ENCODE measurements at regions not wholly inside any gene's neighbourhood (a gene's known extent, or its start where the extent isn't known, plus 50 kb on each side); places are given as distances from the start of the nearest gene placed in this dataset.

- no TSS peak for BruUV-seq (replicated peaks)
- no peaks in the 10 kb centered on the region for H3K79me2 ChIP-seq (ENCODE audit: control insufficient read depth, insufficient read depth, low read length)
- POLR2A ChIA-PET: interaction anchor here (1.2 kb wide), 1 partner anchor 50 kb away, joined by 3 read pairs; no protein-coding TSS in a partner anchor
- no peaks in the 10 kb centered on the region for H3K36me3 ChIP-seq (ENCODE audit: control insufficient read depth, insufficient read depth, low read length)
- H3K4me3 ChIP-seq: no peak overlapping the region
- no peak for DNase-seq (ENCODE audit: extremely low read depth in 1 of 4, low spot score in 3 of 4)
- no peak overlapping the region for H3K27ac ChIP-seq (ENCODE audit: extremely low read depth, low read depth, low read length)
- H2AFZ ChIP-seq (ENCODE audit: low read depth, low read length): no peak overlapping the region
- no peak overlapping the region for H3K4me2 ChIP-seq (ENCODE audit: insufficient read depth, low read length)
- TF ChIP-seq KAT8 (IDR thresholded peaks at IDR 0.05; ENCODE audit: low read depth): no peak
- no peak for TF ChIP-seq SIRT6 (IDR thresholded peaks at IDR 0.05; ENCODE audit: low read depth, low read length)
- no peak for TF ChIP-seq ELK3 (CRISPR knock-in tag; IDR thresholded peaks at IDR 0.05)
- TF ChIP-seq NR2F6 (CRISPR knock-in tag; IDR thresholded peaks at IDR 0.05): no peak
- no peak for TF ChIP-seq SNAPC5 (CRISPR knock-in tag; IDR thresholded peaks at IDR 0.05)
- TF ChIP-seq POU5F1 (IDR thresholded peaks at IDR 0.05; ENCODE audit: borderline replicate concordance, low read depth, low read length, partially characterized antibody): no peak
- no peak for TF ChIP-seq ZNF780A (CRISPR knock-in tag; IDR thresholded peaks at IDR 0.05)
- TF ChIP-seq ZNF639 (CRISPR knock-in tag; conservative IDR thresholded peaks at IDR 0.05 in 1 of 2, IDR thresholded peaks at IDR 0.05 in 1 of 2): no peak
- TF ChIP-seq ETV5 (CRISPR knock-in tag; IDR thresholded peaks at IDR 0.05; ENCODE audit: low read depth): no peak
- TF ChIP-seq CHD4 (IDR thresholded peaks at IDR 0.05; ENCODE audit: insufficient read depth, insufficient replicate concordance, low read depth, low read length, poor library complexity, severe bottlenecking): no peak
- ATAC-seq: no peak
- in situ Hi-C loops (cut with MboI) (no loop called here), intact Hi-C loops (cut with micrococcal nuclease) (no loop called here)
- peaks cover 5 to 44% of the 10 kb centered on the region in 2 experiments; a peak in 3 of 5 replicates for H3K27me3 ChIP-seq (ENCODE audit: control insufficient read depth in 2 of 2, insufficient read depth in 2 of 2, low read length in 2 of 2)
- H4K20me1 ChIP-seq (replicated peaks; ENCODE audit: control insufficient read depth, insufficient read depth, low read length): no peaks in the 10 kb centered on the region
- CTCF ChIA-PET (ENCODE audit: low intra/inter-chr PET ratio): no interaction called here
- WGBS (ENCODE audit: insufficient coverage, low coverage, missing lambda C conversion rate): 2% methylated on average over 8 of the region's 8 CpGs
- H3K9ac ChIP-seq (ENCODE audit: insufficient read depth in 1 of 2, low read depth in 2 of 2, low read length in 2 of 2): no peak overlapping the region
- H3K9me1 ChIP-seq (ENCODE audit: control insufficient read depth, insufficient read depth, low read length): no peaks in the 10 kb centered on the region
- no peak for FAIRE-seq
- no peaks in the 10 kb centered on the region for H3K4me1 ChIP-seq (replicated peaks in 1 of 2; ENCODE audit: control insufficient read depth in 2 of 2, insufficient read depth in 2 of 2, low read length in 2 of 2)
- no peaks in the 10 kb centered on the region for H3K9me3 ChIP-seq (replicated peaks; ENCODE audit: control insufficient read depth, insufficient read depth, low read depth, low read length)
Observed at GRCh38 chr15:70289191-70289955, 191.7 kb upstream of the TLE3 start.
